Neural cell (in vitro differentiated cells): ENCODE measurements at regions not wholly inside any gene's neighbourhood (a gene's known extent, or its start where the extent isn't known, plus 50 kb on each side); places are given as distances from the start of the nearest gene placed in this dataset.

Experiments used
- H2AFZ ChIP-seq: fragments of 200-600, 300-800 bp; sonication (generic), shearing (Covaris generic); 2 replicates; pipeline ENCODE4 v1.6.0; 2014; ENCODE audit warnings: low read depth, mild to moderate bottlenecking, antibody characterized with exemption, low read length, moderate library complexity
- H3F3A ChIP-seq: fragments of 200-600 bp; shearing (Covaris generic); 2 replicates; pipeline ENCODE4 v1.6.1; 2016; ENCODE audit warnings: mild to moderate bottlenecking, moderate library complexity, mixed read lengths, antibody characterized with exemption, low read length; ENCODE audit not compliant: insufficient read depth, poor library complexity, severe bottlenecking
- H3K27ac ChIP-seq: fragments of 200-600, 300-800 bp; sonication (generic), shearing (Covaris generic); 2 replicates; pipeline ENCODE4 v1.5.1; 2014; ENCODE audit warnings: mild to moderate bottlenecking, low read length, moderate library complexity
- H3K27me3 ChIP-seq: fragments of 300-800, 200-600 bp; sonication (generic), shearing (Covaris generic); 2 replicates; pipeline ENCODE4 v1.6.0; 2014; ENCODE audit warnings: mild to moderate bottlenecking, low read depth, low read length, moderate library complexity; ENCODE audit not compliant: insufficient read depth
- H3K36me3 ChIP-seq: fragments of 300-800, 200-600 bp; sonication (generic), shearing (Covaris generic); 2 replicates; pipeline ENCODE4 v1.5.1; 2014; ENCODE audit warnings: mild to moderate bottlenecking, antibody characterized with exemption, low read length, moderate library complexity; ENCODE audit not compliant: insufficient read depth
- H3K4me2 ChIP-seq: fragments of 300-800, 200-600 bp; sonication (generic), shearing (Covaris generic); 2 replicates; pipeline ENCODE4 v1.6.0; 2014; ENCODE audit warnings: mild to moderate bottlenecking, low read length
- H3K4me3 ChIP-seq: fragments of 300-800, 200-600 bp; sonication (generic), shearing (Covaris generic); 2 replicates; pipeline ENCODE4 v1.5.1; 2014; ENCODE audit warnings: mild to moderate bottlenecking, low read length, moderate library complexity
- H3K79me2 ChIP-seq: fragments of 200-600 bp; shearing (Covaris generic); replicated peaks from 2 replicates; pipeline ENCODE4 v1.6.0; 2014; ENCODE audit warnings: mild to moderate bottlenecking, low read length, moderate library complexity; ENCODE audit not compliant: insufficient read depth
- H3K9ac ChIP-seq: fragments of 300-800, 200-600 bp; sonication (generic), shearing (Covaris generic); 2 replicates; pipeline ENCODE4 v1.6.1; 2016; ENCODE audit warnings: mild to moderate bottlenecking, low read length, mixed read lengths
- H3K9me2 ChIP-seq: fragments of 200-600 bp; shearing (Covaris generic); 2 replicates; pipeline ENCODE4 v1.6.1; 2016; ENCODE audit warnings: mild to moderate bottlenecking, low read length, mixed read lengths; ENCODE audit not compliant: insufficient read depth
- H3K9me3 ChIP-seq: fragments of 200-600, 300-800 bp; sonication (generic), shearing (Covaris generic); 2 replicates; pipeline ENCODE4 v1.6.1; 2016; ENCODE audit warnings: mild to moderate bottlenecking, mixed run types, low read length, moderate library complexity, mixed read lengths
- H4K20me1 ChIP-seq: fragments of 200-600 bp; shearing (Covaris generic); 2 replicates; pipeline ENCODE4 v1.6.1; 2016; ENCODE audit warnings: mild to moderate bottlenecking, mixed run types; ENCODE audit not compliant: insufficient read depth
- CTCF ChIP-seq: fragments of 450-650 bp; IDR thresholded peaks from 2 replicates; pipeline ENCODE4 v1.5.1; 2014; ENCODE audit warnings: antibody characterized with exemption, mild to moderate bottlenecking, moderate library complexity; ENCODE audit not compliant: poor library complexity, severe bottlenecking
- EP300 ChIP-seq: fragments of 450-650 bp; conservative IDR thresholded peaks from 2 replicates; pipeline ENCODE4 v1.6.1; 2014; ENCODE audit warnings: antibody characterized with exemption, mild to moderate bottlenecking, moderate library complexity; ENCODE audit not compliant: poor library complexity, severe bottlenecking
- EZH2 ChIP-seq: fragments of 200-600, 300-800 bp; shearing (Covaris generic), sonication (generic); IDR thresholded peaks from 2 replicates; pipeline ENCODE4 v1.6.1; 2014; ENCODE audit warnings: antibody characterized with exemption, low read length, borderline replicate concordance, mild to moderate bottlenecking; ENCODE audit not compliant: insufficient read depth, poor library complexity, severe bottlenecking
- MXI1 ChIP-seq: fragments of 450-650 bp; conservative IDR thresholded peaks from 2 replicates; pipeline ENCODE4 v1.6.1; 2014; ENCODE audit warnings: antibody characterized with exemption, mild to moderate bottlenecking; ENCODE audit not compliant: poor library complexity, severe bottlenecking
- POLR2AphosphoS5 ChIP-seq: IDR thresholded peaks from 2 replicates; pipeline ENCODE4 v1.6.1; 2012
- RAD21 ChIP-seq: fragments of 450-650 bp; conservative IDR thresholded peaks from 2 replicates; pipeline ENCODE4 v1.6.1; 2014; ENCODE audit warnings: antibody characterized with exemption, mild to moderate bottlenecking, moderate library complexity
- REST ChIP-seq: IDR thresholded peaks from 2 replicates; pipeline ENCODE4 v1.6.1; 2012; ENCODE audit warnings: borderline replicate concordance
- SMC3 ChIP-seq: fragments of 450-650 bp; conservative IDR thresholded peaks from 2 replicates; pipeline ENCODE4 v1.6.1; 2014; ENCODE audit warnings: antibody characterized with exemption, mild to moderate bottlenecking, moderate library complexity; ENCODE audit not compliant: poor library complexity
- TAF1 ChIP-seq: IDR thresholded peaks from 2 replicates; pipeline ENCODE4 v1.6.1; 2012; ENCODE audit warnings: low read depth

- no peaks in the 10 kb centered on the region for H3K27me3 ChIP-seq
- no peaks in the 10 kb centered on the region for H3K9me3 ChIP-seq
- H3K9me2 ChIP-seq: no peaks in the 10 kb centered on the region
- H3K79me2 ChIP-seq: no peaks in the 10 kb centered on the region
- H3K27ac ChIP-seq: no peak overlapping the region
- H3F3A ChIP-seq: no peaks in the 10 kb centered on the region
- H3K4me3 ChIP-seq: no peak overlapping the region
- H3K4me2 ChIP-seq: no peak overlapping the region
- no peaks in the 10 kb centered on the region for H3K36me3 ChIP-seq
- H2AFZ ChIP-seq: no peak overlapping the region
- H4K20me1 ChIP-seq: no peaks in the 10 kb centered on the region
- no peak for TF ChIP-seq CTCF
- TF ChIP-seq REST: no peak
- TF ChIP-seq EP300: no peak
- TF ChIP-seq RAD21: no peak
- H3K9ac ChIP-seq: no peak overlapping the region
These were observed 125.9 kb downstream of the EMX2 start for GRCh38 chr10:117668327-117669008.

- Histone ChIP-seq H3K4me2 (no peak overlapping the region), H3K27me3 (no peaks in the 10 kb centered on the region), H4K20me1 (no peaks in the 10 kb centered on the region), H3K9ac (no peak overlapping the region), H3K36me3 (no peaks in the 10 kb centered on the region), H3F3A (no peaks in the 10 kb centered on the region), H3K4me3 (no peak overlapping the region), H3K79me2 (no peaks in the 10 kb centered on the region), H2AFZ (no peak overlapping the region), H3K9me3 (no peaks in the 10 kb centered on the region), H3K27ac (no peak overlapping the region), H3K9me2 (no peaks in the 10 kb centered on the region)
- TF ChIP-seq MXI1: no peak
- TF ChIP-seq SMC3: no peak
- no peak for TF ChIP-seq EZH2
- TF ChIP-seq CTCF: no peak
- no peak for TF ChIP-seq EP300
- TF ChIP-seq REST: no peak
- TF ChIP-seq POLR2AphosphoS5: no peak
- TF ChIP-seq RAD21: no peak
- no peak for TF ChIP-seq TAF1
These were observed 126.6 kb downstream of the EMX2 start for GRCh38 chr10:117669122-117669521.
